HG02973 (cell line): ENCODE measurements at regions not wholly inside any gene's neighbourhood (a gene's known extent, or its start where the extent isn't known, plus 50 kb on each side); places are given as distances from the start of the nearest gene placed in this dataset.

ENCODE experiments used
- ATAC-seq: cut with Tn5 transposase; IDR thresholded peaks from one replicate; pipeline ENCODE4 v1.9.1; 2021; ENCODE audit warnings: moderate library complexity; ENCODE audit not compliant: unreplicated experiment

- ATAC-seq, result no peak
These were observed 50.3 kb upstream of the RAB3GAP2 start for GRCh38 chr1:220322570-220322969.
